ENCODE measurements at regions not wholly inside any gene's neighbourhood (a gene's known extent, or its start where the extent isn't known, plus 50 kb on each side); places are given as distances from the start of the nearest gene placed in this dataset.

- no peak for DNase-seq (ENCODE audit: extremely low read depth, low read depth)
- no peak for TF ChIP-seq CTCF (IDR thresholded peaks at IDR 0.05; ENCODE audit: low read depth, low read length)
Observed at GRCh38 chr5:67903656-67904055, 311.9 kb upstream of the PIK3R1 start.

- DNase-seq (ENCODE audit: extremely low read depth, low read depth) = no peak
- TF ChIP-seq CTCF (IDR thresholded peaks at IDR 0.05; ENCODE audit: low read depth, low read length) = no peak
Observed at GRCh38 chr5:67903121-67903520, 312.4 kb upstream of the PIK3R1 start.

- DNase-seq (ENCODE audit: extremely low read depth, low read depth) = no peak
- no peak for TF ChIP-seq CTCF (IDR thresholded peaks at IDR 0.05; ENCODE audit: low read depth, low read length)
Observed at GRCh38 chr5:67902497-67902830, 313.1 kb upstream of the PIK3R1 start.

GRCh38 chr5:67901814-67902496 is 313.6 kb upstream of the PIK3R1 start:
- no peak for DNase-seq (ENCODE audit: extremely low read depth, low read depth)
- no peak for TF ChIP-seq CTCF (IDR thresholded peaks at IDR 0.05; ENCODE audit: low read depth, low read length)

- no peak for DNase-seq (ENCODE audit: extremely low read depth, low read depth)
- TF ChIP-seq CTCF (IDR thresholded peaks at IDR 0.05; ENCODE audit: low read depth, low read length) = no peak
Observed at GRCh38 chr5:67900514-67900913, 315.0 kb upstream of the PIK3R1 start.

- no peak for TF ChIP-seq CTCF (IDR thresholded peaks at IDR 0.05; ENCODE audit: low read depth, low read length)
- no peak for DNase-seq (ENCODE audit: extremely low read depth, low read depth)
Observed at GRCh38 chr5:67897980-67898379, 317.6 kb upstream of the PIK3R1 start.

GRCh38 chr5:67897431-67897830 is 318.1 kb upstream of the PIK3R1 start:
- no peak for DNase-seq (ENCODE audit: extremely low read depth, low read depth)
- TF ChIP-seq CTCF (IDR thresholded peaks at IDR 0.05; ENCODE audit: low read depth, low read length) = no peak

All from AG09319 (cell line).